ENCODE measurements at regions not wholly inside any gene's neighbourhood (a gene's known extent, or its start where the extent isn't known, plus 50 kb on each side); places are given as distances from the start of the nearest gene placed in this dataset.

DNA sequence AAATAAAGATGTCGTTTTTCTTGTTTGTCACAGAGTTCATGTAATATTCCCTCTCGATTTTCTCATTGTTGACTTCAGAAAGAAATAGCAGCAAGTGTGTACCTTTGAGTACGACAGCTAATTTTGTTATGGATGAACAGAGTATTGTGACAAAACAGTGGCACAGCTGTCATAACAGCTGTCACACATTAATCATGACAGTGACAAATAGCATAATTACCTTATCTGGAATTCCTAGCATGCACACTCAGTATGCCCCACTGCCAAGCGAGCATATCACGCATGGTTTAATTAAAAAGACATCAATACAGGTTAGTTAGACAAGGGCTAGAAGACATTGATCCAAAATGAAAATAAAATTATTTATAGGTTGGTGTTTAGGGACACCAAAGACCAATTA lies 375.1 kb downstream of the SPATA31D1 start:
- Mint-ChIP-seq H3K27ac (ENCODE audit: unreplicated experiment) (no peak overlapping the region), H3K9me3 (no peaks in the 10 kb centered on the region), H3K36me3 (ENCODE audit: low read depth) (no peaks in the 10 kb centered on the region), H3K4me1 (peaks cover 9% of the 10 kb centered on the region), H3K4me3 (no peak overlapping the region), H3K27me3 (ENCODE audit: low read depth) (no peaks in the 10 kb centered on the region)
- no peak for TF ChIP-seq CTCF (conservative IDR thresholded peaks at IDR 0.05)
- DNase-seq (ENCODE audit: low read depth, low spot score) = no peak

GRCh38 chr9:82367016-82367415 lies 378.4 kb downstream of the SPATA31D1 start:
- no peaks in the 10 kb centered on the region for H3K27me3 Mint-ChIP-seq (ENCODE audit: low read depth)
- no peak overlapping the region for H3K27ac Mint-ChIP-seq (ENCODE audit: unreplicated experiment)
- no peak for DNase-seq (ENCODE audit: low read depth, low spot score)
- no peak for TF ChIP-seq CTCF (conservative IDR thresholded peaks at IDR 0.05)
- no peaks in the 10 kb centered on the region for H3K9me3 Mint-ChIP-seq
- no peak overlapping the region for H3K4me3 Mint-ChIP-seq
- no peaks in the 10 kb centered on the region for H3K36me3 Mint-ChIP-seq (ENCODE audit: low read depth)
- peaks cover 4% of the 10 kb centered on the region for H3K4me1 Mint-ChIP-seq

- H3K4me3 Mint-ChIP-seq = no peak overlapping the region
- H3K9me3 Mint-ChIP-seq = no peaks in the 10 kb centered on the region
- TF ChIP-seq CTCF (conservative IDR thresholded peaks at IDR 0.05) = no peak
- DNase-seq (ENCODE audit: low read depth, low spot score) = no peak
- H3K27ac Mint-ChIP-seq (ENCODE audit: unreplicated experiment) = no peak overlapping the region
- no peaks in the 10 kb centered on the region for H3K36me3 Mint-ChIP-seq (ENCODE audit: low read depth)
- H3K4me1 Mint-ChIP-seq = peaks cover 3% of the 10 kb centered on the region
- no peaks in the 10 kb centered on the region for H3K27me3 Mint-ChIP-seq (ENCODE audit: low read depth)
Measured at GRCh38 chr9:82367929-82368328, 379.4 kb downstream of the SPATA31D1 start.

DNA sequence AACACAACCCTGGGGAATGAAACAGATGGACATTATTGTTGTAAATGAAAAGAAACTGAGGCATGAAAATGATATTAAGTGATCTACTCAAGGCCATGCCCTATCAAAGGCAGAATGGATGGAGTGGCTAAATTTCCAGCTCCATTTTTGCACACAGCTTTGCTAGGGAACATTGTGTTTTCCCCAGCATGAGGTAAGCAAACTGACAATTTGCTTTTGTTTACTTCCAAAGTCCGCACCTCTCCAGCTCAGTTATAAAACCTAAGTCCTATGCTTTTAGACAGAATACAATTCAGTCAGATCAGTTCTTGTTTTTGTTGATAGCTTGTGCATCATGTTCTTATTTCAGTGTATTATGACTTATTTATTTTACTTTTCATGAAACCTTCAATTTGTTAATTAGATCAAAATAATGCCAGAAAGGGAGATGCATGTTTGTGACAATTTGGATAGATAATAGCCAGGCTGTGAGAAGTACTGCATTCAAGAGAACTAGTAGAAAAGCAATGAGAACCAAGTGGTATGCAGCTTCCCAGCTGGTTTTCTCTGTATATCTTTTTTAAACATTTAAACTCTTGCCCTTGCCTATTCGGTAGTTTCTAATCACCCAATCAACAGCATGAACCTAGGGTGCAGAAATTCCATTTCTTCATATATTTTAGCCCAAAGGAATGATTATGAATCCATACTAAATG lies 380.8 kb downstream of the SPATA31D1 start:
- Mint-ChIP-seq H3K27me3 (ENCODE audit: low read depth) (no peaks in the 10 kb centered on the region), H3K36me3 (ENCODE audit: low read depth) (no peaks in the 10 kb centered on the region), H3K9me3 (peaks cover 2% of the 10 kb centered on the region), H3K27ac (ENCODE audit: unreplicated experiment) (no peak overlapping the region), H3K4me1 (no peaks in the 10 kb centered on the region), H3K4me3 (no peak overlapping the region)
- TF ChIP-seq CTCF (conservative IDR thresholded peaks at IDR 0.05) = no peak
- DNase-seq (ENCODE audit: low read depth, low spot score) = no peak

- no peak overlapping the region for H3K4me3 Mint-ChIP-seq
- no peaks in the 10 kb centered on the region for H3K4me1 Mint-ChIP-seq
- H3K27ac Mint-ChIP-seq (ENCODE audit: unreplicated experiment) = no peak overlapping the region
- DNase-seq (ENCODE audit: low read depth, low spot score) = no peak
- no peaks in the 10 kb centered on the region for H3K36me3 Mint-ChIP-seq (ENCODE audit: low read depth)
- no peaks in the 10 kb centered on the region for H3K27me3 Mint-ChIP-seq (ENCODE audit: low read depth)
- TF ChIP-seq CTCF (conservative IDR thresholded peaks at IDR 0.05) = no peak
- peaks cover 15% of the 10 kb centered on the region for H3K9me3 Mint-ChIP-seq
Measured at GRCh38 chr9:82375041-82375440, 386.5 kb downstream of the SPATA31D1 start.

Data from neural crest cell (in vitro differentiated cells).